GM12892 (cell line): ENCODE measurements at regions not wholly inside any gene's neighbourhood (a gene's known extent, or its start where the extent isn't known, plus 50 kb on each side); places are given as distances from the start of the nearest gene placed in this dataset.

Experiments
- POLR2A ChIP-seq: IDR thresholded peaks from 2 replicates; pipeline ENCODE4 v1.6.1; 2011; ENCODE audit warnings: low read depth, low read length, control low read depth
- TAF1 ChIP-seq: IDR thresholded peaks from 2 replicates; pipeline ENCODE4 v1.6.1; 2011; ENCODE audit warnings: low read depth, mild to moderate bottlenecking, control low read depth, low read length, borderline replicate concordance

DNA sequence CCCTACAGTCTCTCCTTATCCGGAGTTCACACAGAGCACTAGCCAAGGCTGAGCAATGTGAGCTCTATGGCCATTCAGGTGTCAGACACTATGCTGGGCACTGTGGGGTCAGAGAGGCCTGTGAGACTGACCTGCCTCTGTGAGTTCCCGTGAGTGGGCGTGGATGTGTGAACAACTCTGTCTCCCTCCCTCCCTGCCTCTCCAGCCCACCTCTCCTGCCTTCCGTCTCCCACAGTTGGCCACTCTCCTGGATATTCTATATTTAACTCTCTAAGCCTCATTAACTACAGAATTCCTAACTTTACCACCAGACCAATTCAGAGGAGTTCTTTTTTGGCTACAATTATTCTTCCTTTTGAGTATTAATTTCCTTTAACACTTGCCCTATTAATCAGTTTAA, 191.6 kb upstream of the NCAM1 start:
- TF ChIP-seq TAF1, result no peak
- TF ChIP-seq POLR2A, result no peak
